GM12878 (cell line): ENCODE measurements at regions not wholly inside any gene's neighbourhood (a gene's known extent, or its start where the extent isn't known, plus 50 kb on each side); places are given as distances from the start of the nearest gene placed in this dataset.

Experiments
- ATAC-seq: fragments of 200-7000 bp; cut with Tn5 transposase; 3 replicates; pipeline ENCODE4 v1.9.1; 2020; ENCODE audit warnings: mild to moderate bottlenecking, moderate library complexity
- BruUV-seq: library from RNA; stranded (reverse); fragments of 400-500 nt; replicated peaks from 2 replicates; lab custom pipeline; 2021; lab: Mats Ljungman, UMichigan
- CTCF ChIA-PET: fragments of 300-600 bp; sonication (Branson Sonifier 250); formaldehyde crosslinking; extraction: SDS; loops from one replicate; lab custom pipeline; 2021; ENCODE audit warnings: inconsistent platforms; lab: Yijun Ruan, JAX
- POLR2A ChIA-PET: fragments of 350-600 bp; formaldehyde crosslinking; extraction: SDS; loops from one replicate; lab custom pipeline; 2021; ENCODE audit warnings: inconsistent platforms; lab: Charles Lee
- RAD21 ChIA-PET: fragments of 300-600 bp; sonication (Branson Sonifier 250); formaldehyde crosslinking; loops from one replicate; lab custom pipeline; 2023; ENCODE audit warnings: antibody characterized with exemption; ENCODE audit not compliant: unreplicated experiment; lab: Charles Lee
- SMC1A ChIA-PET: fragments of 300-600 bp; sonication (Branson Sonifier 250); formaldehyde crosslinking; loops from one replicate; lab custom pipeline; 2023; ENCODE audit not compliant: unreplicated experiment, uncharacterized antibody; lab: Charles Lee
- DNase-seq: peaks from one replicate; pipeline ENCODE4 v3.0.0-alpha.2; 2011; ENCODE audit warnings: low read depth, low spot score
- FAIRE-seq: peaks from 3 replicates; lab custom pipeline; 2011; peaks lifted over from hg19 to GRCh38; lab: Jason Lieb, UNC
- H2AFZ ChIP-seq: 2 replicates; pipeline ENCODE4 v1.6.0; 2011; ENCODE audit warnings: low read depth, low read length, control low read depth; ENCODE audit not compliant: control insufficient read depth
- H3K27ac ChIP-seq: 2 replicates; pipeline ENCODE4 v1.5.1; 2011; ENCODE audit warnings: control low read depth; ENCODE audit not compliant: control insufficient read depth, insufficient read depth
- H3K27me3 ChIP-seq, 2 experiments: replicated peaks in 1 of 2; 2 replicates each; pipeline versions ENCODE4 v1.6.0 to v1.6.1; 2011; ENCODE audit warnings: low read length in 1 of 2; ENCODE audit not compliant: control insufficient read depth in 2 of 2, insufficient read depth in 2 of 2
- H3K36me3 ChIP-seq, 2 experiments: 2 replicates each; pipeline ENCODE4 v1.5.1; 2011; ENCODE audit warnings: low read length in 1 of 2; ENCODE audit not compliant: control insufficient read depth in 2 of 2, insufficient read depth in 2 of 2
- H3K4me1 ChIP-seq: 2 replicates; pipeline ENCODE4 v1.6.1; 2011; ENCODE audit warnings: mild to moderate bottlenecking, low read length, moderate library complexity, mixed read lengths; ENCODE audit not compliant: control insufficient read depth, insufficient read depth
- H3K4me2 ChIP-seq: 2 replicates; pipeline ENCODE4 v1.6.0; 2011; ENCODE audit warnings: control low read depth; ENCODE audit not compliant: control insufficient read depth, insufficient read depth
- H3K4me3 ChIP-seq: fragments of 200-600 bp; sonication (generic); 2 replicates; pipeline ENCODE4 v1.5.1; 2016
- H3K79me2 ChIP-seq: 2 replicates; pipeline ENCODE4 v1.6.0; 2011; ENCODE audit warnings: low read length; ENCODE audit not compliant: control insufficient read depth, insufficient read depth
- H3K9ac ChIP-seq: 2 replicates; pipeline ENCODE4 v1.8.0; 2011; ENCODE audit warnings: low read length, control low read depth, mixed read lengths; ENCODE audit not compliant: control insufficient read depth, insufficient read depth
- H3K9me3 ChIP-seq: replicated peaks from 3 replicates; pipeline ENCODE4 v1.5.1; 2011; ENCODE audit warnings: mild to moderate bottlenecking, low read length; ENCODE audit not compliant: control insufficient read depth, insufficient read depth
- H4K20me1 ChIP-seq: 2 replicates; pipeline ENCODE4 v1.6.0; 2011; ENCODE audit not compliant: control insufficient read depth, insufficient read depth
- BCL11A ChIP-seq: IDR thresholded peaks from 2 replicates; pipeline ENCODE4 v1.6.1; 2011; ENCODE audit warnings: low read depth, low read length
- CBX5 ChIP-seq: sonication (generic); IDR thresholded peaks from 2 replicates; pipeline ENCODE4 v1.6.1; 2016; ENCODE audit warnings: low read depth, moderate library complexity, mild to moderate bottlenecking, inconsistent platforms
- DPF2 ChIP-seq: fragments of 450-650 bp; IDR thresholded peaks from 2 replicates; pipeline ENCODE4 v1.6.1; 2017; ENCODE audit warnings: mild to moderate bottlenecking
- EED ChIP-seq: sonication (generic); IDR thresholded peaks from 2 replicates; pipeline ENCODE4 v1.6.1; 2016; ENCODE audit warnings: antibody characterized with exemption, low read depth
- IKZF2 ChIP-seq, 2 experiments: fragments of 450-650 bp; IDR thresholded peaks; 2 replicates each; pipeline ENCODE4 v1.6.1; 2017; ENCODE audit warnings: mild to moderate bottlenecking in 2 of 2, moderate library complexity in 2 of 2
- LARP7 ChIP-seq: fragments of 450-650 bp; IDR thresholded peaks from 2 replicates; pipeline ENCODE4 v1.6.1; 2017; ENCODE audit warnings: mild to moderate bottlenecking
- MTA2 ChIP-seq: fragments of 450-650 bp; IDR thresholded peaks from 2 replicates; pipeline ENCODE4 v1.6.1; 2016; ENCODE audit warnings: low read depth, mild to moderate bottlenecking, moderate library complexity
- NFXL1 ChIP-seq: fragments of 450-650 bp; IDR thresholded peaks from 2 replicates; pipeline ENCODE4 v1.6.1; 2017; ENCODE audit warnings: antibody characterized with exemption, mild to moderate bottlenecking, borderline replicate concordance
- NR2F1 ChIP-seq: fragments of 450-650 bp; conservative IDR thresholded peaks from 2 replicates; pipeline ENCODE4 v1.6.1; 2017; ENCODE audit warnings: mild to moderate bottlenecking
- POLR2A ChIP-seq: IDR thresholded peaks from 2 replicates; pipeline ENCODE4 v1.6.1; 2011; ENCODE audit warnings: low read depth, mild to moderate bottlenecking, low read length
- RAD21 ChIP-seq: IDR thresholded peaks from 2 replicates; pipeline ENCODE4 v1.6.1; 2011; ENCODE audit warnings: mild to moderate bottlenecking, low read depth, low read length, moderate library complexity; ENCODE audit not compliant: insufficient read depth
- RFX5 ChIP-seq: IDR thresholded peaks from 2 replicates; pipeline ENCODE4 v1.6.1; 2011; ENCODE audit warnings: low read depth, low read length, improper control_type of control experiment
- SRF ChIP-seq, 2 experiments: IDR thresholded peaks; 2 replicates each; pipeline ENCODE4 v1.6.1; 2011; ENCODE audit warnings: low read depth in 2 of 2, low read length in 2 of 2, mild to moderate bottlenecking in 1 of 2, moderate library complexity in 1 of 2
- WGBS: methylation state at CpG from one replicate; pipeline ENCODE4 v1.1.6; 2016; ENCODE audit warnings: low lambda C conversion rate; ENCODE audit not compliant: insufficient replicate concordance, insufficient coverage; ENCODE audit errors: missing lambda C conversion rate; 5-methylcytosine and 5-hydroxymethylcytosine counted together
- in situ Hi-C: fragments of 300-500 bp; cut with MboI; formaldehyde crosslinking; loops from 9 replicates; pipeline ENCODE4 v1.14.3; 2018; ENCODE audit warnings: mixed read lengths
- intact Hi-C: fragments of 100-400 bp; cut with micrococcal nuclease; formaldehyde crosslinking; loops from one replicate; pipeline ENCODE4 v1.14.2; 2022; ENCODE audit not compliant: unreplicated experiment
- TF ChIP-seq, protein P1 (sequence below): fragments of 450-650 bp; formaldehyde crosslinking; IDR thresholded peaks from 2 replicates; pipeline ENCODE4 v1.4.0; 2020; ENCODE audit warnings: mild to moderate bottlenecking, moderate library complexity
- TF ChIP-seq, protein P2 (sequence below): IDR thresholded peaks from 2 replicates; pipeline ENCODE4 v1.6.1; 2011; ENCODE audit warnings: borderline replicate concordance, low read depth, mild to moderate bottlenecking, moderate library complexity, low read length; ENCODE audit not compliant: insufficient read depth, poor library complexity, severe bottlenecking
- TF ChIP-seq, protein P3 (sequence below): IDR thresholded peaks from 2 replicates; pipeline ENCODE4 v1.6.1; 2011; ENCODE audit warnings: mild to moderate bottlenecking, low read depth, low read length, moderate library complexity; ENCODE audit not compliant: insufficient replicate concordance
- TF ChIP-seq, protein P4 (sequence below): fragments of 450-650 bp; IDR thresholded peaks from 2 replicates; pipeline ENCODE4 v1.6.1; 2017; ENCODE audit warnings: borderline replicate concordance

DNA sequence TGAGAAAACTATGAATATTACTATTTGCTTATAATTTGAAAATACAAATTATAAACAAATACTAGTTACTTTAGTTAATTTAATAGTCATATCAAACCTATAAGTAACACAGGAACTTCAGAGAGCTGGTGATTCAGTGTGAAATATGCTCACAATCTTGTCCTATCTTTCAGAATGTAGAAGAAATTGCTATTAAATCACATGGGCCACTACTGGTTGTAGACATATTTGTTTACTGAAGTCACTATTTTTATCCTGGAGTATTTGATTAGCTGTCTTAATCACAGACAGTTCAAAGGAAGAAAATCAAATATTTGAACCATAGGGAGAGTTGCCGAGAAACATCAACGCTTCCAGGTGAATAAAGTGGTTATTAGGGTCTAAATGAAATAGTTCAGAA lies 187.6 kb upstream of the ANO3 start:
- Histone ChIP-seq H3K4me2 (no peak overlapping the region), H3K9me3 (no peaks in the 10 kb centered on the region), H3K27ac (no peak overlapping the region), H3K27me3 (no peaks in the 10 kb centered on the region; a peak in 2 of 4 replicates), H3K4me1 (no peaks in the 10 kb centered on the region), H2AFZ (no peak overlapping the region), H4K20me1 (no peaks in the 10 kb centered on the region), H3K4me3 (no peak overlapping the region), H3K36me3 (no peaks in the 10 kb centered on the region), H3K9ac (no peak overlapping the region), H3K79me2 (no peaks in the 10 kb centered on the region)
- BruUV-seq: no TSS peak
- SMC1A ChIA-PET: no interaction called here
- CTCF ChIA-PET: interaction anchor here (1.6 kb wide), 1 partner anchor 11 kb away, joined by 3 read pairs; no protein-coding TSS in a partner anchor
- intact Hi-C loops (no loop called here), in situ Hi-C loops (no loop called here)
- FAIRE-seq (no peak), ATAC-seq (no peak), DNase-seq (no peak)
- RAD21 ChIA-PET: no interaction called here
- POLR2A ChIA-PET: no interaction called here
- WGBS: 86% methylated on average over 2 of the region's 2 CpGs
- TF ChIP-seq DPF2 (no peak), RFX5 (no peak), SRF (IDR thresholded peaks at IDR 0.05; ENCODE audit: low read depth in 2 of 2, low read length in 2 of 2) (no peak), BCL11A (no peak), IKZF2 (IDR thresholded peaks at IDR 0.05) (no peak), CBX5 (no peak), MTA2 (no peak), EED (no peak), RAD21 (no peak), NR2F1 (no peak), LARP7 (no peak), NFXL1 (no peak), POLR2A (no peak)
- TF ChIP-seq, protein P1, sequence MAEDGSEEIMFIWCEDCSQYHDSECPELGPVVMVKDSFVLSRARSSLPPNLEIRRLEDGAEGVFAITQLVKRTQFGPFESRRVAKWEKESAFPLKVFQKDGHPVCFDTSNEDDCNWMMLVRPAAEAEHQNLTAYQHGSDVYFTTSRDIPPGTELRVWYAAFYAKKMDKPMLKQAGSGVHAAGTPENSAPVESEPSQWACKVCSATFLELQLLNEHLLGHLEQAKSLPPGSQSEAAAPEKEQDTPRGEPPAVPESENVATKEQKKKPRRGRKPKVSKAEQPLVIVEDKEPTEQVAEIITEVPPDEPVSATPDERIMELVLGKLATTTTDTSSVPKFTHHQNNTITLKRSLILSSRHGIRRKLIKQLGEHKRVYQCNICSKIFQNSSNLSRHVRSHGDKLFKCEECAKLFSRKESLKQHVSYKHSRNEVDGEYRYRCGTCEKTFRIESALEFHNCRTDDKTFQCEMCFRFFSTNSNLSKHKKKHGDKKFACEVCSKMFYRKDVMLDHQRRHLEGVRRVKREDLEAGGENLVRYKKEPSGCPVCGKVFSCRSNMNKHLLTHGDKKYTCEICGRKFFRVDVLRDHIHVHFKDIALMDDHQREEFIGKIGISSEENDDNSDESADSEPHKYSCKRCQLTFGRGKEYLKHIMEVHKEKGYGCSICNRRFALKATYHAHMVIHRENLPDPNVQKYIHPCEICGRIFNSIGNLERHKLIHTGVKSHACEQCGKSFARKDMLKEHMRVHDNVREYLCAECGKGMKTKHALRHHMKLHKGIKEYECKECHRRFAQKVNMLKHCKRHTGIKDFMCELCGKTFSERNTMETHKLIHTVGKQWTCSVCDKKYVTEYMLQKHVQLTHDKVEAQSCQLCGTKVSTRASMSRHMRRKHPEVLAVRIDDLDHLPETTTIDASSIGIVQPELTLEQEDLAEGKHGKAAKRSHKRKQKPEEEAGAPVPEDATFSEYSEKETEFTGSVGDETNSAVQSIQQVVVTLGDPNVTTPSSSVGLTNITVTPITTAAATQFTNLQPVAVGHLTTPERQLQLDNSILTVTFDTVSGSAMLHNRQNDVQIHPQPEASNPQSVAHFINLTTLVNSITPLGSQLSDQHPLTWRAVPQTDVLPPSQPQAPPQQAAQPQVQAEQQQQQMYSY (CRISPR knock-in tag): no peak
- TF ChIP-seq, protein P2, sequence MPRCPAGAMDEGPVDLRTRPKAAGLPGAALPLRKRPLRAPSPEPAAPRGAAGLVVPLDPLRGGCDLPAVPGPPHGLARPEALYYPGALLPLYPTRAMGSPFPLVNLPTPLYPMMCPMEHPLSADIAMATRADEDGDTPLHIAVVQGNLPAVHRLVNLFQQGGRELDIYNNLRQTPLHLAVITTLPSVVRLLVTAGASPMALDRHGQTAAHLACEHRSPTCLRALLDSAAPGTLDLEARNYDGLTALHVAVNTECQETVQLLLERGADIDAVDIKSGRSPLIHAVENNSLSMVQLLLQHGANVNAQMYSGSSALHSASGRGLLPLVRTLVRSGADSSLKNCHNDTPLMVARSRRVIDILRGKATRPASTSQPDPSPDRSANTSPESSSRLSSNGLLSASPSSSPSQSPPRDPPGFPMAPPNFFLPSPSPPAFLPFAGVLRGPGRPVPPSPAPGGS: no peak
- TF ChIP-seq, protein P3, sequence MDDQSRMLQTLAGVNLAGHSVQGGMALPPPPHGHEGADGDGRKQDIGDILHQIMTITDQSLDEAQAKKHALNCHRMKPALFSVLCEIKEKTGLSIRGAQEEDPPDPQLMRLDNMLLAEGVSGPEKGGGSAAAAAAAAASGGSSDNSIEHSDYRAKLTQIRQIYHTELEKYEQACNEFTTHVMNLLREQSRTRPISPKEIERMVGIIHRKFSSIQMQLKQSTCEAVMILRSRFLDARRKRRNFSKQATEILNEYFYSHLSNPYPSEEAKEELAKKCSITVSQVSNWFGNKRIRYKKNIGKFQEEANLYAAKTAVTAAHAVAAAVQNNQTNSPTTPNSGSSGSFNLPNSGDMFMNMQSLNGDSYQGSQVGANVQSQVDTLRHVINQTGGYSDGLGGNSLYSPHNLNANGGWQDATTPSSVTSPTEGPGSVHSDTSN: no peak
- TF ChIP-seq, protein P4, sequence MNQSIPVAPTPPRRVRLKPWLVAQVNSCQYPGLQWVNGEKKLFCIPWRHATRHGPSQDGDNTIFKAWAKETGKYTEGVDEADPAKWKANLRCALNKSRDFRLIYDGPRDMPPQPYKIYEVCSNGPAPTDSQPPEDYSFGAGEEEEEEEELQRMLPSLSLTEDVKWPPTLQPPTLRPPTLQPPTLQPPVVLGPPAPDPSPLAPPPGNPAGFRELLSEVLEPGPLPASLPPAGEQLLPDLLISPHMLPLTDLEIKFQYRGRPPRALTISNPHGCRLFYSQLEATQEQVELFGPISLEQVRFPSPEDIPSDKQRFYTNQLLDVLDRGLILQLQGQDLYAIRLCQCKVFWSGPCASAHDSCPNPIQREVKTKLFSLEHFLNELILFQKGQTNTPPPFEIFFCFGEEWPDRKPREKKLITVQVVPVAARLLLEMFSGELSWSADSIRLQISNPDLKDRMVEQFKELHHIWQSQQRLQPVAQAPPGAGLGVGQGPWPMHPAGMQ: no peak
